T-helper 22 cell (primary cell): ENCODE measurements at regions not wholly inside any gene's neighbourhood (a gene's known extent, or its start where the extent isn't known, plus 50 kb on each side); places are given as distances from the start of the nearest gene placed in this dataset.
"Not testable (repeated sequence)": the region's sequence is repeated elsewhere in the genome, so short reads cannot be mapped to it uniquely, and the experiment has no call there.

Experiments
- DNase-seq: peaks from one replicate; pipeline ENCODE4 v3.0.0-alpha.2; 2020; ENCODE audit warnings: low read depth

- DNase-seq, result no peak
Measured at GRCh38 chr4:124053872-124054538, 657.4 kb downstream of the SPRY1 start.

GRCh38 chr4:124055336-124055735 lies 657.2 kb downstream of the ANKRD50 start:
- DNase-seq, result no peak

GRCh38 chr4:124055896-124056295 lies 656.6 kb downstream of the ANKRD50 start:
- DNase-seq, result no peak

GRCh38 chr4:124060261-124060918 lies 652.1 kb downstream of the ANKRD50 start:
- no peak for DNase-seq

- no peak for DNase-seq
Measured at GRCh38 chr4:124061413-124061812, 651.1 kb downstream of the ANKRD50 start.

- no peak for DNase-seq
Measured at GRCh38 chr4:124065422-124065821, 647.1 kb downstream of the ANKRD50 start.

- no peak for DNase-seq
Measured at GRCh38 chr4:124065936-124066335, 646.6 kb downstream of the ANKRD50 start.

GRCh38 chr4:124066595-124066994 lies 645.9 kb downstream of the ANKRD50 start:
- DNase-seq, result no peak

- DNase-seq, result no peak
Measured at GRCh38 chr4:124067046-124067445, 645.5 kb downstream of the ANKRD50 start.

- DNase-seq, result no peak
Measured at GRCh38 chr4:124070688-124071484, 641.6 kb downstream of the ANKRD50 start.

- not testable (repeated sequence) for DNase-seq
Measured at GRCh38 chr4:124075276-124075675, 637.3 kb downstream of the ANKRD50 start.

GRCh38 chr4:124079174-124079780 lies 633.3 kb downstream of the ANKRD50 start:
- no peak for DNase-seq

- no peak for DNase-seq
Measured at GRCh38 chr4:124083711-124084110, 628.8 kb downstream of the ANKRD50 start.

GRCh38 chr4:124085561-124086180 lies 626.9 kb downstream of the ANKRD50 start:
- no peak for DNase-seq

- no peak for DNase-seq
Measured at GRCh38 chr4:124090021-124090420, 622.5 kb downstream of the ANKRD50 start.

GRCh38 chr4:124092101-124092500 lies 620.4 kb downstream of the ANKRD50 start:
- no peak for DNase-seq

- no peak for DNase-seq
Measured at GRCh38 chr4:124092541-124092984, 620.0 kb downstream of the ANKRD50 start.

GRCh38 chr4:124095621-124096020 lies 616.9 kb downstream of the ANKRD50 start:
- DNase-seq, result no peak

GRCh38 chr4:124096290-124096689 lies 616.2 kb downstream of the ANKRD50 start:
- DNase-seq, result no peak

GRCh38 chr4:124097447-124097846 lies 615.1 kb downstream of the ANKRD50 start:
- DNase-seq, result no peak

GRCh38 chr4:124104101-124104500 lies 608.4 kb downstream of the ANKRD50 start:
- no peak for DNase-seq

- DNase-seq, result no peak
Measured at GRCh38 chr4:124104628-124105027, 607.9 kb downstream of the ANKRD50 start.
